ENCODE measurements at regions not wholly inside any gene's neighbourhood (a gene's known extent, or its start where the extent isn't known, plus 50 kb on each side); places are given as distances from the start of the nearest gene placed in this dataset.

GRCh38 chr2:222033541-222033940, 265.3 kb downstream of the PAX3 start:
- Mint-ChIP-seq H3K4me3 (ENCODE audit: unreplicated experiment) (no peak overlapping the region), H3K9me3 (ENCODE audit: unreplicated experiment) (no peaks in the 10 kb centered on the region), H3K27me3 (ENCODE audit: insufficient read depth, unreplicated experiment) (no peaks in the 10 kb centered on the region), H3K27ac (ENCODE audit: unreplicated experiment) (no peak overlapping the region), H3K36me3 (ENCODE audit: insufficient read depth, unreplicated experiment) (no peaks in the 10 kb centered on the region), H3K4me1 (ENCODE audit: low read depth, unreplicated experiment) (no peaks in the 10 kb centered on the region)
- no peak for TF ChIP-seq CTCF (IDR thresholded peaks at IDR 0.05; ENCODE audit: insufficient read depth in 1 of 2, low read depth in 1 of 2, low read length in 1 of 2, severe bottlenecking in 1 of 2, unreplicated experiment in 1 of 2)
- intact Hi-C loops (cut with micrococcal nuclease; ENCODE audit: unreplicated experiment): no loop called here
- ChIA-PET POLR2A (no interaction called here), CTCF (interaction anchor here (0.6 kb wide), 1 partner anchor 447 kb away, joined by 3 read pairs; no protein-coding TSS in a partner anchor)
- Histone ChIP-seq H3K36me3 (ENCODE audit: control insufficient read depth, insufficient read depth, low read length) (no peaks in the 10 kb centered on the region), H3K4me1 (no peaks in the 10 kb centered on the region), H3K27me3 (replicated peaks; ENCODE audit: control insufficient read depth, insufficient read depth, low read length) (no peaks in the 10 kb centered on the region), H3K4me3 (ENCODE audit: low read depth, low read length) (no peak overlapping the region), H3K9me3 (no peaks in the 10 kb centered on the region)
- no TSS peak for BruUV-seq (replicated peaks)
- no peak for DNase-seq

- Histone ChIP-seq H3K9me3 (no peaks in the 10 kb centered on the region), H3K36me3 (ENCODE audit: control insufficient read depth, insufficient read depth, low read length) (no peaks in the 10 kb centered on the region), H3K27me3 (replicated peaks; ENCODE audit: control insufficient read depth, insufficient read depth, low read length) (no peaks in the 10 kb centered on the region), H3K4me1 (no peaks in the 10 kb centered on the region; the same call in 1 of the 2 replicates), H3K4me3 (ENCODE audit: low read depth, low read length) (no peak overlapping the region)
- ChIA-PET CTCF (interaction anchor here (3.3 kb wide), 1 partner anchor 13 kb away, joined by 14 read pairs; no protein-coding TSS in a partner anchor), POLR2A (no interaction called here)
- Mint-ChIP-seq H3K4me1 (ENCODE audit: low read depth, unreplicated experiment) (no peaks in the 10 kb centered on the region), H3K36me3 (ENCODE audit: insufficient read depth, unreplicated experiment) (no peaks in the 10 kb centered on the region), H3K4me3 (ENCODE audit: unreplicated experiment) (no peak overlapping the region), H3K27ac (ENCODE audit: unreplicated experiment) (no peak overlapping the region), H3K27me3 (ENCODE audit: insufficient read depth, unreplicated experiment) (no peaks in the 10 kb centered on the region), H3K9me3 (ENCODE audit: unreplicated experiment) (no peaks in the 10 kb centered on the region)
- BruUV-seq (replicated peaks): no TSS peak
- DNase-seq: no peak
- intact Hi-C loops (cut with micrococcal nuclease; ENCODE audit: unreplicated experiment): loop anchor here (1.0 kb wide), 2 partner anchors 535 to 587 kb away; no protein-coding TSS in a partner anchor
- TF ChIP-seq CTCF (IDR thresholded peaks at IDR 0.05; ENCODE audit: insufficient read depth in 1 of 2, low read depth in 1 of 2, low read length in 1 of 2, severe bottlenecking in 1 of 2, unreplicated experiment in 1 of 2): no peak
Measured at GRCh38 chr2:222025881-222026271, 272.9 kb downstream of the PAX3 start.

GRCh38 chr2:222024932-222025880, 273.6 kb downstream of the PAX3 start:
- H3K9me3 Mint-ChIP-seq (ENCODE audit: unreplicated experiment): no peaks in the 10 kb centered on the region
- TF ChIP-seq CTCF (IDR thresholded peaks at IDR 0.05; ENCODE audit: insufficient read depth in 1 of 2, low read depth in 1 of 2, low read length in 1 of 2, severe bottlenecking in 1 of 2, unreplicated experiment in 1 of 2): peak; percentile 63 to 90
- no peak overlapping the region for H3K27ac Mint-ChIP-seq (ENCODE audit: unreplicated experiment)
- CTCF ChIA-PET: interaction anchor here (0.6 to 3.3 kb wide), 3 partner anchors 10 to 265 kb away, joined by 3 to 14 read pairs (median 3); no protein-coding TSS in a partner anchor
- BruUV-seq (replicated peaks): no TSS peak
- no peaks in the 10 kb centered on the region for H3K27me3 ChIP-seq (replicated peaks; ENCODE audit: control insufficient read depth, insufficient read depth, low read length)
- intact Hi-C loops (cut with micrococcal nuclease; ENCODE audit: unreplicated experiment): loop anchor here (1.0 kb wide), 2 partner anchors 536 to 588 kb away; no protein-coding TSS in a partner anchor
- H3K4me1 ChIP-seq: no peaks in the 10 kb centered on the region; the same call in 1 of the 2 replicates
- H3K4me3 Mint-ChIP-seq (ENCODE audit: unreplicated experiment): no peak overlapping the region
- peak in 1 of 2 experiments; percentile 32 for DNase-seq
- no peaks in the 10 kb centered on the region for H3K4me1 Mint-ChIP-seq (ENCODE audit: low read depth, unreplicated experiment)
- H3K27me3 Mint-ChIP-seq (ENCODE audit: insufficient read depth, unreplicated experiment): no peaks in the 10 kb centered on the region
- POLR2A ChIA-PET: no interaction called here
- no peaks in the 10 kb centered on the region for H3K36me3 ChIP-seq (ENCODE audit: control insufficient read depth, insufficient read depth, low read length)
- H3K36me3 Mint-ChIP-seq (ENCODE audit: insufficient read depth, unreplicated experiment): no peaks in the 10 kb centered on the region
- no peaks in the 10 kb centered on the region for H3K9me3 ChIP-seq
- H3K4me3 ChIP-seq (ENCODE audit: low read depth, low read length): no peak overlapping the region
